GM13977 (cell line): ENCODE measurements at regions not wholly inside any gene's neighbourhood (a gene's known extent, or its start where the extent isn't known, plus 50 kb on each side); places are given as distances from the start of the nearest gene placed in this dataset.

Experiments used
- DNase-seq: peaks from one replicate; pipeline ENCODE4 v3.0.0; 2012; ENCODE audit warnings: low spot score
- in situ Hi-C: fragments of 300-500 bp; cut with MboI; formaldehyde crosslinking; loops from one replicate; pipeline ENCODE4 v1.12.0; 2022; ENCODE audit warnings: low sequenced_read_pairs, low pct_unique_long_range_greater_than_20kb, mixed read lengths, inconsistent platforms; ENCODE audit not compliant: unreplicated experiment
- TF ChIP-seq, protein P1 (sequence below): IDR thresholded peaks from 2 replicates; pipeline ENCODE4 v1.5.1; 2012; ENCODE audit warnings: mild to moderate bottlenecking, control low read depth; ENCODE audit not compliant: insufficient read depth; ENCODE audit errors: extremely low read depth, missing control alignments

DNA sequence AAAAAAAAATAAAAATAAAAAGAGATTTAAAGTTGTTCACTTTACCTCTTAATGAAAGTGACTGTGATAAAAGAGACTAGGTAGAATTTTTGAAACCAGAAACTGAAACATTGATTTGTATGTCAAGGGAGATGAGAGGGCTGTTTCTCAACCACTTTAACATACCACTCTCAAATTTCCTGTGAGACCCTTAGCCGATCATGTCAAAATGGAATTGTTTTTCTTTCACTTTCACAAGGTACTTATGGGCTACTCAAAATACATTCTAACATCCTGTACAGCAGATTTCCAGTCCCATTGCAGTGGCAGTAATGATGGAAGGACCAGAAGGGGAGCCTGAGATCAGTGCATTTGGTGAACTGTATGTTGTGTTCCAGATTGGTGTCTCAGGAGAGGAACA lies 261.2 kb downstream of the PPP1R3A start:
- DNase-seq, result no peak
- TF ChIP-seq, protein P1, sequence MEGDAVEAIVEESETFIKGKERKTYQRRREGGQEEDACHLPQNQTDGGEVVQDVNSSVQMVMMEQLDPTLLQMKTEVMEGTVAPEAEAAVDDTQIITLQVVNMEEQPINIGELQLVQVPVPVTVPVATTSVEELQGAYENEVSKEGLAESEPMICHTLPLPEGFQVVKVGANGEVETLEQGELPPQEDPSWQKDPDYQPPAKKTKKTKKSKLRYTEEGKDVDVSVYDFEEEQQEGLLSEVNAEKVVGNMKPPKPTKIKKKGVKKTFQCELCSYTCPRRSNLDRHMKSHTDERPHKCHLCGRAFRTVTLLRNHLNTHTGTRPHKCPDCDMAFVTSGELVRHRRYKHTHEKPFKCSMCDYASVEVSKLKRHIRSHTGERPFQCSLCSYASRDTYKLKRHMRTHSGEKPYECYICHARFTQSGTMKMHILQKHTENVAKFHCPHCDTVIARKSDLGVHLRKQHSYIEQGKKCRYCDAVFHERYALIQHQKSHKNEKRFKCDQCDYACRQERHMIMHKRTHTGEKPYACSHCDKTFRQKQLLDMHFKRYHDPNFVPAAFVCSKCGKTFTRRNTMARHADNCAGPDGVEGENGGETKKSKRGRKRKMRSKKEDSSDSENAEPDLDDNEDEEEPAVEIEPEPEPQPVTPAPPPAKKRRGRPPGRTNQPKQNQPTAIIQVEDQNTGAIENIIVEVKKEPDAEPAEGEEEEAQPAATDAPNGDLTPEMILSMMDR, result no peak
- in situ Hi-C loops, result no loop called here

DNA sequence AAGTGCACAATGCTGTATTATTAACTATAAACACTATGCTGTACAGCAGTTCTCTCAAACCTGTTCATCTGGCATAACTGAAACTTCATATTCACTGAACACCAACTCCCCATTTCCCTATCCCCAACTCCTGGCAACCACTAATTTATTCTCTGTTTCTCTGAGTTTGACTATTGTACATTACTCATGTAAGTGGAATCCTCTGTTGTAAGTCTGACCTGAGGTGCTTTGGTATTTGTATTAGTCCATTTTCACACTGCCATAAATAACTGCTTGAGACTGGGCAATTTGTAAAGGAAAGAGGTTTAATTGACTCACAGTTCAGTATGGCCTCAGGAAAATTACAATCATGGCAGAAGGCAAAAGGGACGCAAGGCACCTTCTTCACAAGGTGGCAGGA lies 266.3 kb downstream of the PPP1R3A start:
- TF ChIP-seq, protein P1, result no peak
- in situ Hi-C loops, result no loop called here
- DNase-seq, result no peak

- TF ChIP-seq, protein P1, result no peak
- in situ Hi-C loops, result no loop called here
Observed at GRCh38 chr7:113649556-113649955, 269.3 kb downstream of the PPP1R3A start.

GRCh38 chr7:113639221-113639620 lies 279.6 kb downstream of the PPP1R3A start:
- DNase-seq, result no peak
- TF ChIP-seq, protein P1, result no peak
- in situ Hi-C loops, result no loop called here

More at GRCh38 chr7:113649556-113649955, 269.3 kb downstream of the PPP1R3A start:
- no peak for DNase-seq

DNA sequence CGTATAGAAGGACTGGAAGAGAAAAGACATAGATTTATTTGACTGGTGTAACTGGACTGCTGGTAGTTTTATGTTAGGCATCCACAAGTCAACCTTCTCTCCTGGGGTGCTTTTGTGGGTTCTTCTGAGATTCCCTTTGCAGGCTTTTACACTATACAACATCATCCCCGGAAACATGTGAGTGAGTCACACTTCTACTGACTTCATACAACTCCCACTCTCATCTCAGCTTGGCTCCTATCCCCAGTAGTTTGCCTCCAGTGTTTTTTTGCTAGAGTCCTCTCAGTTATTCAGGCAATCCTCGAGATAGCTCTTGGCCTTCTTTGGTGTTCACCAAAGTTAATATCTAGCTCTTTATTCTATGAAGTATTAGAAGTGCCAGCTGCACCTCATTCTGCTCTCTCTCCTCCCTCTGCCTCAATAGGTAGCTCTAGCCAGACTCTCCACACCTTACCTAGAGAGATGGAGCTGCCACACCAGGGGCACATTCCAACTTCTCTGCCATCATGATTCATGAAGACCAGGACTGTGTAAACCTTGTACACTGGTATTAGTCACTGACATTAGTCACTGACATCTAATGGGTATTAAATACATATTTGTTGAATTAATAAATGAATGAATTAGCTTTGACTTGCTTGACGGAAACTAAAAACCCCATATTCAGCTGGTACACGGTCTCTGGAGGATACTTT lies 281.9 kb downstream of the PPP1R3A start:
- TF ChIP-seq, protein P1, result no peak
- in situ Hi-C loops, result no loop called here
- no peak for DNase-seq

DNA sequence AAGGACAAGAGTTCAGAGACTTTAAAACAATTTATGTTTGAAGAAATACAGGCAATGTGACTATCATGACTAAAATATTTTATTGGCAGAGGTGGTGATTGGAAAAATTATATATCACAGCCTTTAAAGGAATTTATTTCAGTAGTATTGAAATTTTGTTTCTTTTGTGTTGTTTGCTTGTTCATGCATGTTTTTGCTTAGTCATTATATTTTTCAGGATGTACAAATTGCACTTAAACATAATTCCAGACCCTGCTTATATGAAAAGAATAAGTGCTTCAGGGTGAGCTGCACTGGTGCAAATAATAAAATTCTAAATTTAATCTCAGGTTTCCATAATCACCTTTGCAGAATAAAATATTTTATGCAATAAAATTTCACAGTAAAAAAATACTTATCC lies 283.3 kb downstream of the PPP1R3A start:
- no peak for DNase-seq
- TF ChIP-seq, protein P1, result no peak
- in situ Hi-C loops, result no loop called here

GRCh38 chr7:113633073-113633472 lies 285.7 kb downstream of the PPP1R3A start:
- in situ Hi-C loops, result no loop called here
- DNase-seq, result no peak
- TF ChIP-seq, protein P1, result no peak
